GM06990 (cell line): ENCODE measurements at regions not wholly inside any gene's neighbourhood (a gene's known extent, or its start where the extent isn't known, plus 50 kb on each side); places are given as distances from the start of the nearest gene placed in this dataset.
"Not testable (repeated sequence)": the region's sequence is repeated elsewhere in the genome, so short reads cannot be mapped to it uniquely, and the experiment has no call there.

Experiments used
- DNase-seq: peaks from one replicate; pipeline ENCODE4 v3.0.0-alpha.2; 2011; ENCODE audit not compliant: insufficient read length; ENCODE audit errors: extremely low read depth
- H3K27me3 ChIP-seq: replicated peaks from 2 replicates; pipeline ENCODE4 v1.6.0; 2011; ENCODE audit warnings: low read length; ENCODE audit not compliant: control insufficient read depth, insufficient read depth
- H3K36me3 ChIP-seq: 2 replicates; pipeline ENCODE4 v1.5.1; 2011; ENCODE audit warnings: low read length; ENCODE audit not compliant: control insufficient read depth, insufficient read depth
- H3K4me3 ChIP-seq: replicated peaks from 2 replicates; pipeline ENCODE4 v1.5.1; 2011; ENCODE audit warnings: low read depth, mild to moderate bottlenecking, control low read depth, low read length
- CTCF ChIP-seq: IDR thresholded peaks from 2 replicates; pipeline ENCODE4 v1.5.1; 2011; ENCODE audit warnings: low read length, control low read depth, mild to moderate bottlenecking, inconsistent platforms; ENCODE audit not compliant: insufficient read depth, poor library complexity, severe bottlenecking

- DNase-seq = no peak
Measured at GRCh38 chr9:94181408-94182181, 77.5 kb upstream of the ZNF169 start.

GRCh38 chr9:94182532-94182931, 76.6 kb upstream of the ZNF169 start:
- Histone ChIP-seq H3K36me3 (peaks cover 4% of the 10 kb centered on the region), H3K4me3 (no peak overlapping the region), H3K27me3 (no peaks in the 10 kb centered on the region)
- no peak for DNase-seq
- TF ChIP-seq CTCF = no peak

More at GRCh38 chr9:94181408-94182181, 77.5 kb upstream of the ZNF169 start:
- no peak overlapping the region for H3K4me3 ChIP-seq
- H3K36me3 ChIP-seq = peaks cover 8% of the 10 kb centered on the region
- no peak for TF ChIP-seq CTCF
- H3K27me3 ChIP-seq = no peaks in the 10 kb centered on the region

- peaks cover 4% of the 10 kb centered on the region for H3K36me3 ChIP-seq
- no peak for TF ChIP-seq CTCF
- H3K27me3 ChIP-seq = no peaks in the 10 kb centered on the region
- DNase-seq = no peak
- no peak overlapping the region for H3K4me3 ChIP-seq
Measured at GRCh38 chr9:94183240-94183999, 75.7 kb upstream of the ZNF169 start.

- no peak overlapping the region for H3K4me3 ChIP-seq
- H3K27me3 ChIP-seq = no peaks in the 10 kb centered on the region
- peaks cover 3% of the 10 kb centered on the region for H3K36me3 ChIP-seq
- TF ChIP-seq CTCF = no peak
- DNase-seq = no peak
Measured at GRCh38 chr9:94188246-94188645, 70.9 kb upstream of the ZNF169 start.

GRCh38 chr9:94191706-94192105, 67.4 kb upstream of the ZNF169 start:
- H3K36me3 ChIP-seq, DNase-seq, H3K27me3 ChIP-seq, H3K4me3 ChIP-seq: not testable (repeated sequence)

- Histone ChIP-seq H3K36me3 (no peaks in the 10 kb centered on the region), H3K4me3 (no peak overlapping the region), H3K27me3 (no peaks in the 10 kb centered on the region)
- no peak for TF ChIP-seq CTCF
- DNase-seq = no peak
Measured at GRCh38 chr9:94198414-94198813, 60.7 kb upstream of the ZNF169 start.
